GM12892 (cell line): ENCODE measurements at regions not wholly inside any gene's neighbourhood (a gene's known extent, or its start where the extent isn't known, plus 50 kb on each side); places are given as distances from the start of the nearest gene placed in this dataset.

Experiments
- POLR2A ChIP-seq: IDR thresholded peaks from 2 replicates; pipeline ENCODE4 v1.6.1; 2011; ENCODE audit warnings: low read depth, low read length, control low read depth
- POLR2AphosphoS5 ChIP-seq: IDR thresholded peaks from 2 replicates; pipeline ENCODE4 v1.6.1; 2011; ENCODE audit warnings: low read depth, low read length, control low read depth

DNA sequence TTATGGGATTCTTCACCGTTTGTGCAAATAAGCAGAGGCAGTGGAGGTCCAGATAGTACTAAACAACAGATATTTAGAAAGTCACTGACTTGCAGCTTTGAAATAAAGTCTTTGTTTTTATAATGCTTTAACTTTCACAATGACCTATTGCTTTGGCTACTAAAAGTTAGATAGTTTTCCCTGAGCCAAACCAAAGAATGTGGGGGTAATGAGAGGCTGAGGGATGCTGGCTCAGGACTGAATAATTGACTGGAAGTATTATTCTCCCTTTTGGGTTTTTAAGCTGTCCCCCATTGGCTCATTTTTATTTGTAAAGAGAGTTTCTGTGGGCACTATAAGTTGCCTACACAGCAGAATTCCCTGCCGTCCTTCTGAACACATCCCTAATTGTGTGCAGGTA lies 99.2 kb upstream of the ACTBL2 start:
- no peak for TF ChIP-seq POLR2AphosphoS5
- no peak for TF ChIP-seq POLR2A
